Panc1 (cell line): ENCODE measurements at regions not wholly inside any gene's neighbourhood (a gene's known extent, or its start where the extent isn't known, plus 50 kb on each side); places are given as distances from the start of the nearest gene placed in this dataset.

ENCODE experiments used
- ATAC-seq: fragments of 200-7000 bp; cut with Tn5 transposase; 2 replicates; pipeline ENCODE4 v1.9.1; 2020; ENCODE audit warnings: mild to moderate bottlenecking, moderate library complexity
- BruUV-seq: library from RNA; stranded (reverse); fragments of 400-500 nt; replicated peaks from 2 replicates; lab custom pipeline; 2021; lab: Mats Ljungman, UMichigan
- CTCF ChIA-PET: fragments of 300-600 bp; sonication (Branson Sonifier 250); formaldehyde crosslinking; loops from one replicate; lab custom pipeline; 2022; ENCODE audit warnings: antibody characterized with exemption; lab: Charles Lee
- POLR2A ChIA-PET: fragments of 300-600 bp; sonication (Branson Sonifier 250); formaldehyde crosslinking; loops from one replicate; lab custom pipeline; 2022; ENCODE audit warnings: antibody characterized with exemption; lab: Charles Lee
- DNase-seq: peaks from one replicate; pipeline ENCODE4 v3.0.0-alpha.2; 2010; ENCODE audit warnings: low read depth, low spot score
- H3K27ac ChIP-seq: 2 replicates; pipeline ENCODE4 v1.5.1; 2011; ENCODE audit warnings: mild to moderate bottlenecking, low read length, inconsistent platforms
- H3K27me3 ChIP-seq: fragments of 200-500 bp; sonication (Bioruptor generic); 2 replicates; pipeline ENCODE4 v1.6.0; 2014; ENCODE audit warnings: low read length, inconsistent platforms; ENCODE audit not compliant: control insufficient read depth, insufficient read depth
- H3K36me3 ChIP-seq: fragments of 200-500 bp; sonication (Bioruptor generic); 2 replicates; pipeline ENCODE4 v1.5.1; 2014; ENCODE audit warnings: inconsistent platforms, mild to moderate bottlenecking, low read length, moderate library complexity; ENCODE audit not compliant: control insufficient read depth, insufficient read depth
- H3K4me1 ChIP-seq: 2 replicates; pipeline ENCODE4 v1.5.1; 2011; ENCODE audit warnings: inconsistent platforms, mild to moderate bottlenecking, low read length, moderate library complexity; ENCODE audit not compliant: control insufficient read depth, insufficient read depth
- H3K4me3 ChIP-seq, 2 experiments: 2 replicates each; pipeline ENCODE4 v1.5.1; 2011 to 2012; ENCODE audit warnings: low read depth in 2 of 2, low read length in 2 of 2, mild to moderate bottlenecking in 2 of 2, inconsistent platforms in 1 of 2, moderate library complexity in 1 of 2
- H3K9me3 ChIP-seq: fragments of 200-500 bp; sonication (Bioruptor generic); 2 replicates; pipeline ENCODE4 v1.5.1; 2014; ENCODE audit warnings: low read depth, mild to moderate bottlenecking, inconsistent platforms, low read length, moderate library complexity; ENCODE audit not compliant: control insufficient read depth, insufficient read depth
- CTCF ChIP-seq: fragments of 450-650 bp; IDR thresholded peaks from 2 replicates; pipeline ENCODE4 v1.5.1; 2017; ENCODE audit warnings: mild to moderate bottlenecking
- POLR2AphosphoS5 ChIP-seq: IDR thresholded peaks from 2 replicates; pipeline ENCODE4 v1.6.1; 2012; ENCODE audit warnings: mild to moderate bottlenecking, low read depth, low read length, moderate library complexity
- REST ChIP-seq, 2 experiments: IDR thresholded peaks; 2 replicates each; pipeline ENCODE4 v1.6.1; 2011 to 2012; ENCODE audit warnings: low read depth in 2 of 2, control low read depth in 1 of 2, low read length in 1 of 2, mild to moderate bottlenecking in 1 of 2, moderate library complexity in 1 of 2; ENCODE audit not compliant: insufficient read depth in 1 of 2
- SIN3A ChIP-seq: IDR thresholded peaks from 2 replicates; pipeline ENCODE4 v1.6.1; 2012; ENCODE audit warnings: low read depth, mild to moderate bottlenecking, low read length, moderate library complexity, borderline replicate concordance; ENCODE audit not compliant: insufficient read depth
- TCF7L2 ChIP-seq: IDR thresholded peaks from 2 replicates; pipeline ENCODE4 v1.6.1; 2011; ENCODE audit warnings: mild to moderate bottlenecking, low read depth, low read length, inconsistent platforms
- in situ Hi-C: cut with HindIII; loops from 2 replicates; pipeline ENCODE4 v1.10.0; 2016; ENCODE audit warnings: low sequenced_read_pairs, low pct_unique_long_range_greater_than_20kb
- intact Hi-C: fragments of 100-400 bp; cut with micrococcal nuclease; formaldehyde crosslinking; loops from one replicate; pipeline ENCODE4 v1.10.0; 2022; ENCODE audit not compliant: unreplicated experiment

GRCh38 chr4:123996718-123997510 lies 600.3 kb downstream of the SPRY1 start:
- no peaks in the 10 kb centered on the region for H3K36me3 ChIP-seq
- H3K27me3 ChIP-seq: no peaks in the 10 kb centered on the region
- intact Hi-C loops: no loop called here
- H3K9me3 ChIP-seq: no peaks in the 10 kb centered on the region
- BruUV-seq: no TSS peak
- DNase-seq (no peak), ATAC-seq (no peak)
- H3K27ac ChIP-seq: no peak overlapping the region
- CTCF ChIA-PET: no interaction called here
- POLR2A ChIA-PET: no interaction called here
- in situ Hi-C loops: no loop called here
- H3K4me1 ChIP-seq: no peaks in the 10 kb centered on the region
- TF ChIP-seq REST (IDR thresholded peaks at IDR 0.05; ENCODE audit: insufficient read depth in 1 of 2, low read depth in 2 of 2, low read length in 1 of 2) (no peak), SIN3A (no peak), POLR2AphosphoS5 (no peak), TCF7L2 (no peak), CTCF (no peak)
- no peak overlapping the region for H3K4me3 ChIP-seq

DNA sequence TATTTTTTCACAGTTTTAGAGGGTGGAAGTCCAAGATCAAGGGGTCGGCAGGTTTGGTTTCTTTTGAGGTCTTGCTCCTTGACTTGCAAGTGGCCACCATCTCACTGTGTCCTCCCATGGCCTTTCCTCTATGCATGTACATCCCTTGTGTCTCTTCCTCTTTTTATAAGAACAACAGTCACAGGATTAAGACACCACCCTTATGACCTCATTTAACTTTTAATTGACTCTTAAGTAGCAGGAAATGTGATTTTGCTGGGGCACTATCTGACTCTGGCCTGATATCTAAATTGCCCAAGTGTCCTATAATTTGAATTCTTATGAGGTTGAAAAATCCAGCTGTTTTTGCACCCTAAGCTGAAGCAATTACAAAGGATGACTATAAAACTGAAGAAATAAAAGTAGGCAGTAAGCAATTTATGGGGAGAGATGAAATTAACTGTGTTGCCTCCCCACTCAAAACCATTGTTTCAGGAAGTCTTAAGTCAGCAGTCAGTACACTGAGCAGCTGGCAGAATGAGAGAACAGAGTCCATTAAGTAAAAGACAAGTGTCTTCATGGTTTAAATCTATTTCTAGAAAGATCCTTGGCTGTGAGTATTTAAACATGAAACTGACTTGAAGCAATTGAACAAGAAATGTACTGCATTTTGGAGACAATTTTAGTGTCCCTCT lies 601.3 kb downstream of the SPRY1 start:
- no TSS peak for BruUV-seq
- H3K27ac ChIP-seq: no peak overlapping the region
- POLR2A ChIA-PET: no interaction called here
- DNase-seq (no peak), ATAC-seq (no peak)
- in situ Hi-C loops: no loop called here
- TF ChIP-seq REST (IDR thresholded peaks at IDR 0.05; ENCODE audit: insufficient read depth in 1 of 2, low read depth in 2 of 2, low read length in 1 of 2) (no peak), TCF7L2 (no peak), SIN3A (no peak), CTCF (no peak), POLR2AphosphoS5 (no peak)
- intact Hi-C loops: no loop called here
- H3K27me3 ChIP-seq: no peaks in the 10 kb centered on the region
- no peaks in the 10 kb centered on the region for H3K36me3 ChIP-seq
- no peaks in the 10 kb centered on the region for H3K4me1 ChIP-seq
- H3K9me3 ChIP-seq: no peaks in the 10 kb centered on the region
- no peak overlapping the region for H3K4me3 ChIP-seq
- CTCF ChIA-PET: no interaction called here
